Ascending aorta (tissue), 2 donors: ENCODE measurements at regions not wholly inside any gene's neighbourhood (a gene's known extent, or its start where the extent isn't known, plus 50 kb on each side); places are given as distances from the start of the nearest gene placed in this dataset.

Experiments
- DNase-seq, 2 donors: peaks; one replicate each; pipeline ENCODE4 v3.0.0-alpha.2; 2019; ENCODE audit warnings: low spot score in 2 of 2
- H3K27ac ChIP-seq, 2 donors: fragments of 200-600 bp; sonication (generic); one replicate each; pipeline ENCODE4 v1.5.1; 2016 to 2017; ENCODE audit warnings: mild to moderate bottlenecking in 1 of 2
- H3K27me3 ChIP-seq: fragments of 200-600 bp; sonication (generic); one replicate; pipeline ENCODE4 v1.5.1; 2017
- H3K36me3 ChIP-seq, 2 donors: fragments of 200-600 bp; sonication (generic); one replicate each; pipeline ENCODE4 v1.5.1; 2016
- H3K4me1 ChIP-seq, 2 donors: fragments of 200-600 bp; sonication (generic); one replicate each; pipeline ENCODE4 v1.5.1; 2016 to 2017; ENCODE audit warnings: mild to moderate bottlenecking in 1 of 2
- H3K4me3 ChIP-seq, 2 donors: fragments of 200-600 bp; sonication (generic); one replicate each; pipeline ENCODE4 v1.5.1; 2016 to 2017; ENCODE audit warnings: mild to moderate bottlenecking in 1 of 2
- H3K9me3 ChIP-seq, 2 donors: fragments of 200-600 bp; sonication (generic); one replicate each; pipeline ENCODE4 v1.5.1; 2016
- CTCF ChIP-seq, 3 experiments: fragments of 200-600 bp in 2 of 3; fragments of 450-650 bp in 1 of 3; sonication (generic) in 2 of 3; IDR thresholded peaks; one replicate each; pipeline ENCODE4 v1.5.1; 2016 to 2019; ENCODE audit warnings: antibody characterized with exemption in 3 of 3, mild to moderate bottlenecking in 1 of 3, moderate library complexity in 1 of 3
- intact Hi-C: fragments of 100-400 bp; cut with DNase I; formaldehyde crosslinking; loops from one replicate; pipeline ENCODE4 v1.15.1; 2023

- Histone ChIP-seq H3K4me3 (no peak overlapping the region), H3K27ac (no peak overlapping the region), H3K4me1 (no peaks in the 10 kb centered on the region), H3K36me3 (no peaks in the 10 kb centered on the region), H3K27me3 (no peaks in the 10 kb centered on the region), H3K9me3 (no peaks in the 10 kb centered on the region)
- TF ChIP-seq CTCF (IDR thresholded peaks at IDR 0.05), result no peak
- DNase-seq, result no peak
- intact Hi-C loops, result no loop called here
These were observed 96.1 kb upstream of the ANO4 start for GRCh38 chr12:100698518-100698917.

DNA sequence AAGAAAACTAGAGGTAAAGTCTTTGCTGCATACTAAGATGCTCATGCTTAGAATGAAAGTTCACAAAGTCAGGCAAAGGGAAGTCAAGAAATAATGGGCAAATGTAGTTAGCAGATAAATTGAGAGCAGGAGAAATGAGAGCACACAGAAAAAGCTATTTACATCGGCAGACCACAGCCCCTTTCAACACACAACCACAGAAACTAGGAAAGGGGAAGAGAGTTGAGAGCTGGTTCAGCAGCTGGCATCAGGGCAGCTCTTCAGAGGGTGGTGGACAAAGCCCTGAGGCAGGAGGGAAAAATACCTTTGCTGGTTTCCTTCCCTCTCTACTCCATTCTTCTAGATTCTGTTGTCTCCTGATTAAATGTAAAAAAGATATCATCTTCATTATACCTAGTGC, 95.4 kb upstream of the ANO4 start:
- no peak overlapping the region for H3K4me3 ChIP-seq
- no peaks in the 10 kb centered on the region for H3K36me3 ChIP-seq
- no peak for DNase-seq
- no peaks in the 10 kb centered on the region for H3K27me3 ChIP-seq
- H3K27ac ChIP-seq, result no peak overlapping the region
- no peaks in the 10 kb centered on the region for H3K4me1 ChIP-seq
- TF ChIP-seq CTCF (IDR thresholded peaks at IDR 0.05), result no peak
- no peaks in the 10 kb centered on the region for H3K9me3 ChIP-seq
- intact Hi-C loops, result no loop called here

- H3K27ac ChIP-seq, result no peak overlapping the region
- H3K4me1 ChIP-seq, result no peaks in the 10 kb centered on the region
- no peak for DNase-seq
- no peaks in the 10 kb centered on the region for H3K27me3 ChIP-seq
- H3K9me3 ChIP-seq, result no peaks in the 10 kb centered on the region
- intact Hi-C loops, result no loop called here
- H3K36me3 ChIP-seq, result no peaks in the 10 kb centered on the region
- H3K4me3 ChIP-seq, result no peak overlapping the region
- no peak for TF ChIP-seq CTCF (IDR thresholded peaks at IDR 0.05)
These were observed 91.2 kb upstream of the ANO4 start for GRCh38 chr12:100703337-100703736.

- H3K27me3 ChIP-seq, result no peaks in the 10 kb centered on the region
- no peak overlapping the region for H3K4me3 ChIP-seq
- TF ChIP-seq CTCF (IDR thresholded peaks at IDR 0.05), result no peak
- no peaks in the 10 kb centered on the region for H3K4me1 ChIP-seq
- no peaks in the 10 kb centered on the region for H3K9me3 ChIP-seq
- intact Hi-C loops, result no loop called here
- no peaks in the 10 kb centered on the region for H3K36me3 ChIP-seq
- no peak for DNase-seq
- H3K27ac ChIP-seq, result no peak overlapping the region
These were observed 90.7 kb upstream of the ANO4 start for GRCh38 chr12:100703868-100704267.

DNA sequence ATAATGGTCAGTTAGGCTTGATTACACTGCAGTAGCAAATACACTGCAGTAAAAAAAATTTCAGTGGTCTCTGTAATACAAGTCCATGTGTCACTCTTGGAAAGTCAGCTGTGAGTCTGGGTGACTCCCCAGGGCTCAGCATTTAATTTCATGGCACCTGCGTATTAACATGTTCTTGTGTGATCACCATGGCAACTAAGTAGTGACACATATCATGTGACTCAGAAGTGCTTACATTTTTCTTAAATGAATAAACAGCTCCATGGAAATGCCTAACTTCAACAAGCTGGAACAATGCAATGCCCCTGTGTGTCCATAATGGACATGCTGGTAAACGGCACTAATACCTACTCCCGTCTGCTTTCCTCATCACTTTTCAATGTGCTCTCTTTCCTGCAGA, 88.5 kb upstream of the ANO4 start:
- no peak for DNase-seq
- no peaks in the 10 kb centered on the region for H3K27me3 ChIP-seq
- H3K36me3 ChIP-seq, result no peaks in the 10 kb centered on the region
- no peak for TF ChIP-seq CTCF (IDR thresholded peaks at IDR 0.05)
- H3K4me3 ChIP-seq, result no peak overlapping the region
- H3K9me3 ChIP-seq, result no peaks in the 10 kb centered on the region
- intact Hi-C loops, result no loop called here
- H3K4me1 ChIP-seq, result no peaks in the 10 kb centered on the region
- H3K27ac ChIP-seq, result no peak overlapping the region

DNA sequence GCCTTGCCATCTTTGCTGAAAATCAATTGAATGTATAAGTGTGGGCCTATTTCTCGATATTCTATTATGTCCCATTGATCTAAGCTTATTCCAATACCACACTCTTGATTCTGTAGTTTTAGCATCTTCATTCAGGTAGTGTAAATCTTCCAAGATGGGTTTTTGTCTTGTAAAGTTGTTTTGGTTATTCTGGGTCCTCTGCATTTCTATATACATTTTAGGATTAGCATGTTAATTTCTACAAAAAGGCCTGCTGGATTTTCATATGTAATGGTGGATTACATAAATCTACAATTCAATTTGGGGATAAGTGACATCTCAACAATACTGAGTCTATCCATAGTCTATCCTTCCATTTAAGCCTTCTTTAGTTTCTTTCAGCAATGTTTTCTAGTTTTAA, 86.0 kb upstream of the ANO4 start:
- no peaks in the 10 kb centered on the region for H3K36me3 ChIP-seq
- intact Hi-C loops, result no loop called here
- H3K4me1 ChIP-seq, result no peaks in the 10 kb centered on the region
- no peaks in the 10 kb centered on the region for H3K27me3 ChIP-seq
- TF ChIP-seq CTCF (IDR thresholded peaks at IDR 0.05), result no peak
- no peak for DNase-seq
- H3K4me3 ChIP-seq, result no peak overlapping the region
- no peak overlapping the region for H3K27ac ChIP-seq
- H3K9me3 ChIP-seq, result no peaks in the 10 kb centered on the region
